Endothelial cell (in vitro differentiated cells): ENCODE measurements at regions not wholly inside any gene's neighbourhood (a gene's known extent, or its start where the extent isn't known, plus 50 kb on each side); places are given as distances from the start of the nearest gene placed in this dataset.

ENCODE experiments used
- DNase-seq: peaks from one replicate; pipeline ENCODE4 v3.0.0; 2021; ENCODE audit warnings: low spot score
- H3K27ac Mint-ChIP-seq: one replicate; pipeline ENCODE4 v1.8.0; 2021; ENCODE audit warnings: mixed read lengths, inconsistent platforms; ENCODE audit not compliant: unreplicated experiment
- H3K27me3 Mint-ChIP-seq: one replicate; pipeline ENCODE4 v1.8.0; 2021; ENCODE audit warnings: mild to moderate bottlenecking, moderate library complexity, mixed read lengths, inconsistent platforms; ENCODE audit not compliant: unreplicated experiment
- H3K36me3 Mint-ChIP-seq: one replicate; pipeline ENCODE4 v1.8.0; 2021; ENCODE audit warnings: mild to moderate bottlenecking, low read depth, mixed read lengths, inconsistent platforms; ENCODE audit not compliant: unreplicated experiment
- H3K4me1 Mint-ChIP-seq: one replicate; pipeline ENCODE4 v1.8.0; 2021; ENCODE audit warnings: mild to moderate bottlenecking, mixed read lengths, inconsistent platforms; ENCODE audit not compliant: unreplicated experiment
- H3K4me3 Mint-ChIP-seq: one replicate; pipeline ENCODE4 v1.8.0; 2021; ENCODE audit warnings: mild to moderate bottlenecking, mixed read lengths, inconsistent platforms; ENCODE audit not compliant: unreplicated experiment
- H3K9me3 Mint-ChIP-seq: one replicate; pipeline ENCODE4 v1.8.0; 2021; ENCODE audit warnings: mixed read lengths, inconsistent platforms; ENCODE audit not compliant: unreplicated experiment
- TF ChIP-seq, protein P1 (sequence below): fragments of 200-600 bp; sonication (generic); IDR thresholded peaks from one replicate; pipeline ENCODE4 v1.5.0; 2021; ENCODE audit warnings: antibody characterized with exemption; ENCODE audit not compliant: unreplicated experiment

DNA sequence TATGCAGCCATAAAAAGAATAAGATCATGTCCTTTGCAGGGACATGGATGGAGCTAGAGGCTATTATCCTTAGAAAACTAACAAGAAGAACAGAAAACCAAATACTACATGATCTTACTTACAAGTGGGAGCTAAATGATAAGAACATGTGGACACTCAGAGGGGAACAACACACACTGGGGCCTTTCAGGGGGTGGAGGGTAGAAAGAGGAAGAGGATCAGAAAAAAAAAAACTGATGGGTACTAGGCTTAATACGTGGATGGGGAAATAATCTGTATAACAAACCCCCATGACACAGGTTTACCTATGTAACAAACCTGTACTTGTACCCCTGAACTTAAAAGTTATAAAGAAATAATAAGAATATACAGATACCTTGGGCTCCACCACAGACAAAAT is 514.2 kb downstream of the ARL4A start:
- H3K27ac Mint-ChIP-seq: no peak overlapping the region
- H3K36me3 Mint-ChIP-seq: no peaks in the 10 kb centered on the region
- no peak for DNase-seq
- H3K27me3 Mint-ChIP-seq: no peaks in the 10 kb centered on the region
- TF ChIP-seq, protein P1, sequence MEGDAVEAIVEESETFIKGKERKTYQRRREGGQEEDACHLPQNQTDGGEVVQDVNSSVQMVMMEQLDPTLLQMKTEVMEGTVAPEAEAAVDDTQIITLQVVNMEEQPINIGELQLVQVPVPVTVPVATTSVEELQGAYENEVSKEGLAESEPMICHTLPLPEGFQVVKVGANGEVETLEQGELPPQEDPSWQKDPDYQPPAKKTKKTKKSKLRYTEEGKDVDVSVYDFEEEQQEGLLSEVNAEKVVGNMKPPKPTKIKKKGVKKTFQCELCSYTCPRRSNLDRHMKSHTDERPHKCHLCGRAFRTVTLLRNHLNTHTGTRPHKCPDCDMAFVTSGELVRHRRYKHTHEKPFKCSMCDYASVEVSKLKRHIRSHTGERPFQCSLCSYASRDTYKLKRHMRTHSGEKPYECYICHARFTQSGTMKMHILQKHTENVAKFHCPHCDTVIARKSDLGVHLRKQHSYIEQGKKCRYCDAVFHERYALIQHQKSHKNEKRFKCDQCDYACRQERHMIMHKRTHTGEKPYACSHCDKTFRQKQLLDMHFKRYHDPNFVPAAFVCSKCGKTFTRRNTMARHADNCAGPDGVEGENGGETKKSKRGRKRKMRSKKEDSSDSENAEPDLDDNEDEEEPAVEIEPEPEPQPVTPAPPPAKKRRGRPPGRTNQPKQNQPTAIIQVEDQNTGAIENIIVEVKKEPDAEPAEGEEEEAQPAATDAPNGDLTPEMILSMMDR: no peak
- no peak overlapping the region for H3K4me3 Mint-ChIP-seq
- H3K9me3 Mint-ChIP-seq: no peaks in the 10 kb centered on the region
- no peaks in the 10 kb centered on the region for H3K4me1 Mint-ChIP-seq

DNA sequence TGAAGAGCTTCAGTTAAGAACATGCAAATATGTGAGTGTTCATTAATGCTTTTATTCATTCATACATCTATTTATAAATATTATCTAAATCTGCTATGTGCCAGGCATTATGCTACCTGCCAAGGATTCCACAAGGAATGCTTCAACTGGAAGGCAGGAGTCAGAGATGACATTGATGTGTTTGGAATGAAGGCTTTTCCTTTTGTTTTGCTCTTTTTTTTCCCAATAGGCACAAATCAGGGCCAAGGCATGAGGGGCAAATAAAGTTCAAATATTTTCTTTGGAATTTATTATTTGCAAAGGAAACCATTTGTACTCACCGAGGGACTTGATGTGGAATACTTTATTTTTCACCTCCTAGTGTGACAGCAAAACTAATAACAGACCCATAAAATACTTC is 530.3 kb downstream of the ARL4A start:
- TF ChIP-seq, protein P1: no peak
- Mint-ChIP-seq H3K36me3 (no peaks in the 10 kb centered on the region), H3K27me3 (no peaks in the 10 kb centered on the region), H3K27ac (no peak overlapping the region), H3K9me3 (no peaks in the 10 kb centered on the region), H3K4me1 (no peaks in the 10 kb centered on the region), H3K4me3 (no peak overlapping the region)
- DNase-seq: no peak

DNA sequence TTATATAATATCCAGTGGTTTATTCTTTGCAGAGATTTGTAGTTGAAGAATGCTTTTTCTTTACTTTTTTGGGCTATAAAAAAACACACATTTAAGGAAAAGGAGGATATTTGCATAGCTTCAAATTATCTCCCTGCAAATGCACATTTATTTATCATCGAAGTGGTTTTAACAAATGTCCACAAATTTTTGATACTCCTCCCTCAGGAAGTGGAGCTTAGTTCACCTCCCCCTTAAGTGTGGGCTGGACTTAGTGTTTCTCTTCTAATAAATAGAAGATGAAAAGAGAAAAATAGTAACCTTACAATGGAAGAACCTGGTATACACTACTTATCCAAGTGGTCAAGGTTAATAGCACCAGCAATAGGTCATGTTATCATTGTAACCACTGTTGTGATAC is 537.6 kb downstream of the ARL4A start:
- H3K27ac Mint-ChIP-seq: no peak overlapping the region
- H3K9me3 Mint-ChIP-seq: no peaks in the 10 kb centered on the region
- DNase-seq: no peak
- H3K27me3 Mint-ChIP-seq: no peaks in the 10 kb centered on the region
- H3K4me1 Mint-ChIP-seq: no peaks in the 10 kb centered on the region
- TF ChIP-seq, protein P1: no peak
- no peak overlapping the region for H3K4me3 Mint-ChIP-seq
- no peaks in the 10 kb centered on the region for H3K36me3 Mint-ChIP-seq

DNA sequence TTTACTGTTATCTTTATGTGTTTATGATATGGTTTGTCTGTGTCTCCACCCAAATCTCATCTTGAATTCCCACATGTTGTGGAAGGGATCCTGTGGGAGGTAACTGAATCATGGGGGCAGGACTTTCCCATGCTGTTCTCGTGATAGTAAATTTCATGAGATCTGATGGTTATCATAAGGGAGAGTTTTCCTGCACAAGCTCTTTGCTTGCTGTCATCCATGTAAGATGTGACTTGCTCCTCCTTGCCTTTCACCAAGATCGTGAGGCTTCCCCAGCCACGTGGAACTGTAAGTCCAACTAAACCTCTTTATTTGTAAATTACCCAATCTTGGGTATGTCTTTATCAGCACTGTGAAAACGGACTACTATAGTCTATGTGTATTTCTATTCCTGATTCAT is 539.0 kb downstream of the ARL4A start:
- no peaks in the 10 kb centered on the region for H3K36me3 Mint-ChIP-seq
- DNase-seq: no peak
- no peaks in the 10 kb centered on the region for H3K4me1 Mint-ChIP-seq
- H3K27me3 Mint-ChIP-seq: no peaks in the 10 kb centered on the region
- no peak overlapping the region for H3K27ac Mint-ChIP-seq
- TF ChIP-seq, protein P1: no peak
- H3K9me3 Mint-ChIP-seq: no peaks in the 10 kb centered on the region
- no peak overlapping the region for H3K4me3 Mint-ChIP-seq

DNA sequence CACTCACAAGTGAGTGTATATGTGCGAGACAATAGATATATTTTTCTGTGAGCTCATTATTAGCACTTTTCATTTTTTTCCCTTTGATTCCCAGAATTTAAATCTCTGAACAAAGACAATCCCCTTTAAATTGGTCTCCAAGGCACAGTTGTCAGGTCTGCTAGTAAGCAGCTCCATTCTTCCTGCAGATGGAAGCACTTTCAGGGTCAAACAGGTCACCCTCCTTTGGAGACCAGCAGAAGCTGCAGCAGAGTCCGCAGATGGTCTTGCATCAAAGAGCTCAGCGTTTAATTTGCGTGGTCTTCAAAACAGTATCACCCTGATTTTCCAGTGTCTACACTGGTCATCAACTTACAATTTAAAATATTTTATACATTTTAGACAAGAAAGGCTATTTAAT is 543.8 kb downstream of the ARL4A start:
- no peak overlapping the region for H3K4me3 Mint-ChIP-seq
- H3K36me3 Mint-ChIP-seq: no peaks in the 10 kb centered on the region
- TF ChIP-seq, protein P1: no peak
- no peaks in the 10 kb centered on the region for H3K27me3 Mint-ChIP-seq
- H3K27ac Mint-ChIP-seq: no peak overlapping the region
- no peaks in the 10 kb centered on the region for H3K9me3 Mint-ChIP-seq
- no peak for DNase-seq
- no peaks in the 10 kb centered on the region for H3K4me1 Mint-ChIP-seq
